K562 (cell line): ENCODE measurements at regions not wholly inside any gene's neighbourhood (a gene's known extent, or its start where the extent isn't known, plus 50 kb on each side); places are given as distances from the start of the nearest gene placed in this dataset.

Experiments
- ATAC-seq: fragments of 200-7000 bp; cut with Tn5 transposase; 3 replicates; pipeline ENCODE4 v1.9.1; 2020; ENCODE audit warnings: moderate library complexity
- BruUV-seq: library from RNA; stranded (reverse); fragments of 400-500 nt; replicated peaks from 2 replicates; lab custom pipeline; 2021; lab: Mats Ljungman, UMichigan
- CTCF ChIA-PET: fragments of 300-600 bp; formaldehyde crosslinking; extraction: SDS; loops from one replicate; lab custom pipeline; 2021; ENCODE audit warnings: low intra/inter-chr PET ratio; lab: Yijun Ruan, JAX
- POLR2A ChIA-PET: fragments of 300-600, 350-650 bp; sonication (Branson Sonifier 250); formaldehyde crosslinking; extraction: SDS; loops from one replicate; lab custom pipeline; 2021; ENCODE audit warnings: antibody characterized with exemption, inconsistent platforms; lab: Yijun Ruan, JAX
- DNase-seq, 4 experiments: peaks; one replicate each; pipeline versions ENCODE4 v3.0.0 to v3.0.0-alpha.2; 2011 to 2018; ENCODE audit warnings: low spot score in 3 of 4, mixed read lengths in 3 of 4; ENCODE audit errors: extremely low read depth in 1 of 4
- FAIRE-seq: peaks from 2 replicates; lab custom pipeline; 2011; peaks lifted over from hg19 to GRCh38; lab: Jason Lieb, UNC
- H2AFZ ChIP-seq: 2 replicates; pipeline ENCODE4 v1.6.0; 2011; ENCODE audit warnings: low read depth, low read length, control low read depth, inconsistent platforms
- H3K27ac ChIP-seq: fragments of 200-600 bp; 3 replicates; pipeline ENCODE4 v1.8.0; 2011; ENCODE audit warnings: low read depth, mild to moderate bottlenecking, control low read depth, inconsistent platforms, low read length, moderate library complexity, mixed read lengths; ENCODE audit errors: extremely low read depth
- H3K27me3 ChIP-seq, 2 experiments: fragments of 300-600 bp in 1 of 2; 2 replicates in 1 of 2; 3 replicates in 1 of 2; pipeline versions ENCODE4 v1.6.0 to v1.8.0; 2011; ENCODE audit warnings: inconsistent platforms in 2 of 2, low read length in 2 of 2, mild to moderate bottlenecking in 1 of 2, mixed read lengths in 1 of 2, moderate library complexity in 1 of 2; ENCODE audit not compliant: control insufficient read depth in 2 of 2, insufficient read depth in 2 of 2
- H3K36me3 ChIP-seq: fragments of 300-600 bp; 3 replicates; pipeline ENCODE4 v1.8.0; 2011; ENCODE audit warnings: mild to moderate bottlenecking, low read length, inconsistent platforms; ENCODE audit not compliant: control insufficient read depth, insufficient read depth
- H3K4me1 ChIP-seq, 2 experiments: fragments of 200-600 bp in 1 of 2; replicated peaks in 1 of 2; 2 replicates in 1 of 2; 3 replicates in 1 of 2; pipeline versions ENCODE4 v1.5.1 to v1.8.0; 2011; ENCODE audit warnings: inconsistent platforms in 2 of 2, low read length in 2 of 2, mild to moderate bottlenecking in 1 of 2, mixed read lengths in 1 of 2, moderate library complexity in 1 of 2; ENCODE audit not compliant: control insufficient read depth in 2 of 2, insufficient read depth in 2 of 2
- H3K4me2 ChIP-seq: 2 replicates; pipeline ENCODE4 v1.6.1; 2011; ENCODE audit warnings: low read length, control low read depth, inconsistent platforms, mixed read lengths; ENCODE audit not compliant: insufficient read depth
- H3K4me3 ChIP-seq: fragments of 200-600 bp; sonication (generic), shearing (Covaris generic); 2 replicates; pipeline ENCODE4 v1.5.1; 2016; ENCODE audit warnings: control low read depth, inconsistent platforms
- H3K79me2 ChIP-seq: fragments of 200-600 bp; 3 replicates; pipeline ENCODE4 v1.8.0; 2011; ENCODE audit warnings: low read length, inconsistent platforms; ENCODE audit not compliant: control insufficient read depth, insufficient read depth
- H3K9ac ChIP-seq, 2 experiments: 2 replicates each; pipeline versions ENCODE4 v1.6.0 to v1.6.1; 2011; ENCODE audit warnings: low read depth in 2 of 2, low read length in 2 of 2, control low read depth in 1 of 2, inconsistent platforms in 1 of 2, mild to moderate bottlenecking in 1 of 2, mixed read lengths in 1 of 2; ENCODE audit not compliant: insufficient read depth in 1 of 2
- H3K9me1 ChIP-seq: one replicate; pipeline ENCODE4 v1.6.0; 2011; ENCODE audit warnings: inconsistent platforms, mild to moderate bottlenecking, low read length, moderate library complexity; ENCODE audit not compliant: control insufficient read depth, insufficient read depth
- H3K9me3 ChIP-seq: replicated peaks from 2 replicates; pipeline ENCODE4 v1.5.1; 2011; ENCODE audit warnings: low read depth, low read length, inconsistent platforms; ENCODE audit not compliant: control insufficient read depth, insufficient read depth
- H4K20me1 ChIP-seq: replicated peaks from 2 replicates; pipeline ENCODE4 v1.6.1; 2011; ENCODE audit warnings: low read length, inconsistent platforms, mixed read lengths; ENCODE audit not compliant: control insufficient read depth, insufficient read depth
- KLF13 ChIP-seq: fragments of 450-650 bp; IDR thresholded peaks from 2 replicates; pipeline ENCODE4 v1.6.1; 2016; ENCODE audit warnings: missing genetic modification characterization, low read depth, mild to moderate bottlenecking, missing compliant biosample characterization, moderate library complexity, borderline replicate concordance
- MAFG ChIP-seq: fragments of 450-650 bp; conservative IDR thresholded peaks from 2 replicates; pipeline ENCODE4 v1.6.1; 2016; ENCODE audit warnings: missing genetic modification characterization, missing compliant biosample characterization
- PCBP2 ChIP-seq: fragments of 200-400 bp; formaldehyde crosslinking; IDR thresholded peaks from 2 replicates; pipeline ENCODE4 v1.6.1; 2018; ENCODE audit warnings: low read length, low read depth, mild to moderate bottlenecking, moderate library complexity; ENCODE audit not compliant: poor library complexity, severe bottlenecking
- POU5F1 ChIP-seq: fragments of 150-350 bp; IDR thresholded peaks from 2 replicates; pipeline ENCODE4 v1.6.1; 2014; ENCODE audit warnings: borderline replicate concordance, low read length, low read depth, mild to moderate bottlenecking; ENCODE audit not compliant: partially characterized antibody
- RBM15 ChIP-seq: fragments of 200-400 bp; formaldehyde crosslinking; IDR thresholded peaks from 2 replicates; pipeline ENCODE4 v1.6.1; 2018; ENCODE audit warnings: mild to moderate bottlenecking, low read length, moderate library complexity; ENCODE audit not compliant: insufficient read depth
- SIRT6 ChIP-seq: IDR thresholded peaks from one replicate; pipeline ENCODE4 v1.6.1; 2012; ENCODE audit warnings: low read depth, mild to moderate bottlenecking, control low read depth, inconsistent platforms, low read length, moderate library complexity
- SMARCB1 ChIP-seq: IDR thresholded peaks from 2 replicates; pipeline ENCODE4 v1.6.1; 2011; ENCODE audit warnings: improper control_type of control experiment, low read depth; ENCODE audit not compliant: insufficient read length
- SRSF7 ChIP-seq: fragments of 200-400 bp; formaldehyde crosslinking; optimal IDR thresholded peaks from 2 replicates; pipeline ENCODE3; 2017; ENCODE audit warnings: mild to moderate bottlenecking, low read depth, low read length
- TBP ChIP-seq: optimal IDR thresholded peaks from 2 replicates; pipeline ENCODE3; 2011; ENCODE audit warnings: low read depth, low read length, improper control_type of control experiment
- TCF7 ChIP-seq: sonication (generic); IDR thresholded peaks from 2 replicates; pipeline ENCODE4 v1.6.1; 2016; ENCODE audit warnings: antibody characterized with exemption, borderline replicate concordance
- TRIM28 ChIP-seq: fragments of 450-650 bp; IDR thresholded peaks from 2 replicates; pipeline ENCODE4 v1.6.1; 2017
- ZNF449 ChIP-seq: fragments of 250-450 bp; sonication (Bioruptor Pico); IDR thresholded peaks from 2 replicates; pipeline ENCODE4 v1.8.0; 2022; ENCODE audit warnings: moderate library complexity, mild to moderate bottlenecking, inconsistent platforms
- ZNF766 ChIP-seq: fragments of 200-800 bp; sonication (Bioruptor generic); conservative IDR thresholded peaks from 2 replicates; pipeline ENCODE4 v1.6.1; 2016; ENCODE audit warnings: missing genetic modification characterization, missing compliant biosample characterization
- WGBS: fragments of 100-300 bp; shearing (Covaris generic); methylation state at CpG from one replicate; pipeline ENCODE4 v1.1.6; 2016; ENCODE audit warnings: low coverage, mixed read lengths; ENCODE audit not compliant: insufficient coverage; ENCODE audit errors: missing lambda C conversion rate; 5-methylcytosine and 5-hydroxymethylcytosine counted together
- in situ Hi-C: fragments of 300-500 bp; cut with MboI; formaldehyde crosslinking; loops from 4 replicates; pipeline ENCODE4 v1.15.0; 2018; ENCODE audit warnings: inconsistent platforms, mixed read lengths
- intact Hi-C: fragments of 100-400 bp; cut with micrococcal nuclease; formaldehyde crosslinking; loops from 2 replicates; pipeline ENCODE4 v1.14.2; 2022
- TF ChIP-seq, protein P1 (sequence below): sonication (generic); formaldehyde crosslinking; IDR thresholded peaks from 2 replicates; pipeline ENCODE4 v1.8.0; 2022; ENCODE audit warnings: missing genetic modification reagents, mild to moderate bottlenecking, borderline replicate concordance

DNA sequence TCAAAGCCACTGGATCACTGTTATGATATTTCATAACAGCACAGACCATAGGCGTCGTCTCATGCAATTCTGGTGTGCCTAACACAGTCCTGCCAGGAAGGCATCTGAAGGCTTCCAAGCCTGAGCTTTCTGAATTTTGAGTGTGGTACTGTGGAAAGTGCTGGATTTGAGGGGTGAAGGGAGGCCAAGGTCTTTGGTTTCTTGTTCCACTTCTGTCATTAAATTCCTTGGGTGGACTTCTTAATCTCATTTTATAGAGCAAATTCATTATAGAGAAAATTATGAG lies 441.3 kb upstream of the PIK3R1 start:
- no peak for FAIRE-seq
- H3K4me2 ChIP-seq: no peak overlapping the region
- no peak overlapping the region for H3K4me3 ChIP-seq
- H3K27ac ChIP-seq: no peak overlapping the region
- in situ Hi-C loops (no loop called here), intact Hi-C loops (no loop called here)
- DNase-seq: no peak
- H3K4me1 ChIP-seq: peaks cover 0 to 11% of the 10 kb centered on the region in 2 experiments; a peak in 3 of 5 replicates
- H4K20me1 ChIP-seq: no peaks in the 10 kb centered on the region
- ChIA-PET POLR2A (interaction anchor here (0.8 kb wide), 1 partner anchor 31 kb away, joined by 3 read pairs; no protein-coding TSS in a partner anchor), CTCF (no interaction called here)
- no peak overlapping the region for H3K9ac ChIP-seq
- TF ChIP-seq POU5F1: no peak
- no peak for TF ChIP-seq MAFG (tag)
- TF ChIP-seq PCBP2: no peak
- TF ChIP-seq SIRT6: no peak
- no peak for TF ChIP-seq SMARCB1
- TF ChIP-seq KLF13 (tag): no peak
- no peak for TF ChIP-seq RBM15
- TF ChIP-seq SRSF7: no peak
- TF ChIP-seq ZNF766: no peak
- no peak for TF ChIP-seq TRIM28
- no peak for TF ChIP-seq TBP
- TF ChIP-seq, protein P1, sequence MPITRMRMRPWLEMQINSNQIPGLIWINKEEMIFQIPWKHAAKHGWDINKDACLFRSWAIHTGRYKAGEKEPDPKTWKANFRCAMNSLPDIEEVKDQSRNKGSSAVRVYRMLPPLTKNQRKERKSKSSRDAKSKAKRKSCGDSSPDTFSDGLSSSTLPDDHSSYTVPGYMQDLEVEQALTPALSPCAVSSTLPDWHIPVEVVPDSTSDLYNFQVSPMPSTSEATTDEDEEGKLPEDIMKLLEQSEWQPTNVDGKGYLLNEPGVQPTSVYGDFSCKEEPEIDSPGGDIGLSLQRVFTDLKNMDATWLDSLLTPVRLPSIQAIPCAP (CRISPR knock-in tag): no peak
- no peak for TF ChIP-seq TCF7
- TF ChIP-seq ZNF449 (CRISPR knock-in tag): no peak
- no peak for ATAC-seq
- BruUV-seq: no TSS peak
- no peak overlapping the region for H2AFZ ChIP-seq
- H3K27me3 ChIP-seq: no peaks in the 10 kb centered on the region
- 13% methylated on average over 2 of the region's 2 CpGs for whole genome bisulfite sequencing
- H3K9me1 ChIP-seq: no peaks in the 10 kb centered on the region
- H3K79me2 ChIP-seq: no peaks in the 10 kb centered on the region
- no peaks in the 10 kb centered on the region for H3K9me3 ChIP-seq
- H3K36me3 ChIP-seq: no peaks in the 10 kb centered on the region
